Nephron (organoid): ENCODE measurements at regions not wholly inside any gene's neighbourhood (a gene's known extent, or its start where the extent isn't known, plus 50 kb on each side); places are given as distances from the start of the nearest gene placed in this dataset.

ENCODE experiments used
- H3K27ac Mint-ChIP-seq, 3 experiments: 2 replicates each; pipeline ENCODE4 v1.8.0; 2020; ENCODE audit warnings: mixed read lengths in 3 of 3, mild to moderate bottlenecking in 2 of 3, moderate library complexity in 1 of 3
- H3K27me3 Mint-ChIP-seq: 2 replicates; pipeline ENCODE4 v1.8.0; 2021; ENCODE audit warnings: low read depth, mild to moderate bottlenecking, moderate library complexity, mixed read lengths
- H3K36me3 Mint-ChIP-seq: 2 replicates; pipeline ENCODE4 v1.8.0; 2020; ENCODE audit warnings: low read depth, mixed read lengths
- H3K4me1 Mint-ChIP-seq: 2 replicates; pipeline ENCODE4 v1.8.0; 2020; ENCODE audit warnings: mixed read lengths
- H3K4me3 Mint-ChIP-seq, 3 experiments: 2 replicates each; pipeline ENCODE4 v1.8.0; 2020; ENCODE audit warnings: mild to moderate bottlenecking in 3 of 3, mixed read lengths in 3 of 3, moderate library complexity in 2 of 3
- H3K9me3 Mint-ChIP-seq: 2 replicates; pipeline ENCODE4 v1.8.0; 2020; ENCODE audit warnings: mixed read lengths
- CTCF ChIP-seq, 3 experiments: fragments of 200-600 bp; sonication (generic); IDR thresholded peaks; one replicate each; pipeline ENCODE4 v1.5.0; 2021; ENCODE audit warnings: antibody characterized with exemption in 3 of 3; ENCODE audit not compliant: unreplicated experiment in 3 of 3

DNA sequence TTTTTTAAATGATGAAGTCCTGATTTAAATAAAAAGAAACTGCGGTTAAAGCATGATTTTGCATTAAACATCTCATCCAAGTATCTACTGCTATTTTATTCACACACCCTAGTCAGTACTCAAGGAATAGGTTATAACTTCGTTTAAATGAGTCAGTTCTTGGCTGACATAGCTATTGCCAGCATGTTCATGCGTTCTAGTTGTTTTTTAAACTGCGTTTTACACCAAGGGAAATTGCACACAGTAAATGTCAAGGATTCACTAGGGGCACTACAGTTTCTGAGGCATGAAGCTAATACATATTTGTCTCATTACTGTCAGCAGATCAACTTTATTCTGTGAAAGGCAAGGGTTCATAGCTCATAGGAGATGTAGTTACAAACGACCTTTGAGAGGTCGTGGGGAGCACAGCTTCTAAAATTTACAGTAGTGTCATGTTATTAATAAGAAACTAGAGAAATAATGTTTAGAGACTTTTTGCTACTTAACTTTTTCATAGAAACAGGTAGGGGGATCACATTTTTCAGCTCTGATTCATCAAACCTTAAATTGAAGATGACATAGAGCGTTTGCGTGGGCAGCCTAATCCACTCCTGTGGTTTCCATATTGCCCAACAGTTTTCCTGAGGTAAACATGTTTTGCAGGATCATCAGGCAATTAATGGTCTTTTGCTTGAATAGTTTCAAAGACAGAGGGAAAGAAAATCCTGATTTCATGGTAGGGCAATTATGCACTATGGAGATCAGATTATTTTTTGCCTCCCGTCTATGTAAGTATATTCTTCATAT is 2222.7 kb upstream of the WWC1 start:
- H3K4me1 Mint-ChIP-seq, result no peaks in the 10 kb centered on the region
- no peaks in the 10 kb centered on the region for H3K36me3 Mint-ChIP-seq
- H3K9me3 Mint-ChIP-seq, result no peaks in the 10 kb centered on the region
- no peak for TF ChIP-seq CTCF (IDR thresholded peaks at IDR 0.05; ENCODE audit: unreplicated experiment in 3 of 3)
- no peak overlapping the region for H3K27ac Mint-ChIP-seq
- H3K27me3 Mint-ChIP-seq, result no peaks in the 10 kb centered on the region
- H3K4me3 Mint-ChIP-seq, result no peak overlapping the region

DNA sequence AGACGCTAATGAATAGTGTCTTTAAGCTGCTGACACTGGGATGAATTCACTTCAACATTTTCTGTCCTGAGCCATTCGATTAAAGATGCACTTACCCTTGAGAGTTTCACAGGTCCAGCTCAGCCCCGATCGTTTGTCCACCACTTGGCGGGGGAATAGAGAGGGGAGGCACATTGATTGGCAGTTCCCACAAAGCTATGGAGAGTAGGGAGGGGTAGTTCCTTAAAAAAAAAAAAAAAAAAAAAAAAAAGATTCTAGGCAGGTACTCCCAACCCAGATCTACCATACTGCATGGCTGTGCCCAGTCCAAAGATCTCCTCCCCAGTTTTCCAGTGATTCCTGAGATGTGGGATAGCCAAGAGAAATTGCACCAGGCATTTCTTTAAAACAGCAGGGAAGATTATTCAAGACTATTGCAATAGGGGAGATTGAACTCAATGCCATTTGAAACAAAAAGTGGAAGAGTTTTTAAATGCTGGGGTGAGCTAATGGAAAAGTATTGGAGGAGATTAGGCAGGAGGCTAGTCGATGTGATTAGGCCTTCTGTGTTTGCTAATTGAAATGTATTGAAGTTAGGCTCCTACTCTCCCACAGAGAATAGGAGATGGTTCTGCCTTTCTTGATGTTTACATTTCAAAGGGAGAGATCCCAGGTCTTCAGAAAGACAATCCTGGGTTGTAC is 2217.4 kb upstream of the WWC1 start:
- H3K4me1 Mint-ChIP-seq, result no peaks in the 10 kb centered on the region
- H3K36me3 Mint-ChIP-seq, result no peaks in the 10 kb centered on the region
- H3K27me3 Mint-ChIP-seq, result no peaks in the 10 kb centered on the region
- H3K9me3 Mint-ChIP-seq, result no peaks in the 10 kb centered on the region
- no peak for TF ChIP-seq CTCF (IDR thresholded peaks at IDR 0.05; ENCODE audit: unreplicated experiment in 3 of 3)
- no peak overlapping the region for H3K4me3 Mint-ChIP-seq
- no peak overlapping the region for H3K27ac Mint-ChIP-seq

DNA sequence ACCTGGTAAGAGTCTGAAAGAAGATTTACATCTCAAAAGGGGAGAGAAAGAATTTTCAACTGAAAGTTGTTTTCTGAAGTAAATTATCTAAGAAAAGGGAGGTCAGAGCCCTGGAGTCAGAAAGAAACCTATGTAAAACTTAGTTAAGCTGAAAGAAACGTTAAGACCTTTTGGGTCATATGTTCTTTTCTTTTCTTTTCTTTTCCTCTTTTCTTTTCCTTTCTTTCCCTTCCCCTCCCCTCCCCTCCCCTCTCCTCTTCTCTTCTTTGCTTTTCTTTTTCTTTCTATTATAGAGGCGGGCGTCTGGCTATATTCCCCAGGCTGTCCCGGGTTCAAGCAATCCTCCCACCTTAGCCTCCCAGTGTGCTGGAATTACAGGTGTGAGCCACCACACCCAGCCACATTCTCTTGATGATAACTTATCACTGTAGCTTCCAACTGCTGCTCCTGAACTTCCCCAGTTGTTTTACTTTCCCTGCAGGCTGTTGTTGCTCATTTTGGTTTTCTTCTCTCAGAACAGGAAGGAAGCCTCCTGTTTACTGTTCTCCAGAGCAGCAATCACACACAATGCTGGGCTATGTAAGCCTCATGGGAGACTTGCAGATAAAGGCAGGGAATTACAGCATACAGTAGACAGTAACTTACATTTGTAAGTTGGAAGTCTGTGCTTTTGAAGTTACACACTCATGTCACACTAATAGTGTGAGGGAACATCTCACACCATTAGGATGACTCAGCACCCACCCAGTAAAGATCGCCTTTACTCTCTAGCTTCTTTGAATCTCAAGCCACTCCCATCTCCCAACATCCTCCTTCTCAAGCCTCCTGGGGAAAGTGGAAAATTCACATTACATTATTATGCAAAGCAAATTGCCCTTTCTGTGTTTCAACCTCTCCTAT is 2216.6 kb upstream of the WWC1 start:
- H3K4me1 Mint-ChIP-seq, result no peaks in the 10 kb centered on the region
- H3K4me3 Mint-ChIP-seq, result no peak overlapping the region
- H3K9me3 Mint-ChIP-seq, result no peaks in the 10 kb centered on the region
- TF ChIP-seq CTCF (IDR thresholded peaks at IDR 0.05; ENCODE audit: unreplicated experiment in 3 of 3), result no peak
- H3K27ac Mint-ChIP-seq, result no peak overlapping the region
- no peaks in the 10 kb centered on the region for H3K36me3 Mint-ChIP-seq
- no peaks in the 10 kb centered on the region for H3K27me3 Mint-ChIP-seq

GRCh38 chr5:166083183-166083959 is 2208.1 kb upstream of the WWC1 start:
- H3K27me3 Mint-ChIP-seq, result no peaks in the 10 kb centered on the region
- no peak for TF ChIP-seq CTCF (IDR thresholded peaks at IDR 0.05; ENCODE audit: unreplicated experiment in 3 of 3)
- no peak overlapping the region for H3K4me3 Mint-ChIP-seq
- H3K4me1 Mint-ChIP-seq, result no peaks in the 10 kb centered on the region
- no peaks in the 10 kb centered on the region for H3K36me3 Mint-ChIP-seq
- H3K9me3 Mint-ChIP-seq, result no peaks in the 10 kb centered on the region
- H3K27ac Mint-ChIP-seq, result no peak overlapping the region

- Mint-ChIP-seq H3K9me3 (no peaks in the 10 kb centered on the region), H3K4me1 (no peaks in the 10 kb centered on the region), H3K36me3 (no peaks in the 10 kb centered on the region), H3K27me3 (no peaks in the 10 kb centered on the region), H3K4me3 (no peak overlapping the region), H3K27ac (no peak overlapping the region)
- no peak for TF ChIP-seq CTCF (IDR thresholded peaks at IDR 0.05; ENCODE audit: unreplicated experiment in 3 of 3)
Measured at GRCh38 chr5:166086568-166086967, 2204.9 kb upstream of the WWC1 start.
